Right cardiac atrium (tissue), 5 donors: ENCODE measurements at regions not wholly inside any gene's neighbourhood (a gene's known extent, or its start where the extent isn't known, plus 50 kb on each side); places are given as distances from the start of the nearest gene placed in this dataset.
A peak's percentile ranks its signal among the peaks of the same experiment; 100 is the strongest.

ENCODE experiments used
- ATAC-seq, 2 donors: fragments of 200-7000 bp; cut with Tn5 transposase; one replicate each; pipeline versions ENCODE4 v1.8.0 to v1.9.1; 2020; ENCODE audit warnings: moderate library complexity in 2 of 2, mild to moderate bottlenecking in 1 of 2
- DNase-seq, 3 donors: peaks; one replicate each; pipeline ENCODE4 v3.0.0-alpha.2; 2020
- H3K27ac ChIP-seq: one replicate; pipeline ENCODE4 v1.5.1; 2013; ENCODE audit warnings: mild to moderate bottlenecking, low read length, control low read depth, moderate library complexity
- H3K27me3 ChIP-seq: one replicate; pipeline ENCODE4 v1.6.1; 2013; ENCODE audit not compliant: control insufficient read depth, insufficient read depth
- H3K4me1 ChIP-seq: one replicate; pipeline ENCODE4 v1.6.1; 2013; ENCODE audit warnings: low read length; ENCODE audit not compliant: control insufficient read depth, insufficient read depth
- H3K4me3 ChIP-seq: one replicate; pipeline ENCODE4 v1.5.1; 2013; ENCODE audit warnings: low read length, control low read depth
- H3K9me3 ChIP-seq: one replicate; pipeline ENCODE4 v1.6.1; 2013; ENCODE audit warnings: low read length; ENCODE audit not compliant: control insufficient read depth
- WGBS: extraction: QIAGEN DNeasy Blood & Tissue Kit; methylation state at CpG from one replicate; pipeline ENCODE4 v1.1.7; 2013; 5-methylcytosine and 5-hydroxymethylcytosine counted together
- intact Hi-C, 4 donors: fragments of 100-400 bp; cut with DNase I; formaldehyde crosslinking; loops; one replicate each; pipeline versions ENCODE4 v1.11.0 to v1.14.0; 2022 to 2023
- donor health status: healthy with polysubstance abuse.
- donor health status: DM: no; HTN: yes; CAD: no.
- donor health status: DM: no; HTN: no; CAD: no.
- donor health status: DM: no; HTN: yes; CAD: no; lungs with severe emphysema.
- donor health status: DM: yes; HTN: yes; CAD: no.

DNA sequence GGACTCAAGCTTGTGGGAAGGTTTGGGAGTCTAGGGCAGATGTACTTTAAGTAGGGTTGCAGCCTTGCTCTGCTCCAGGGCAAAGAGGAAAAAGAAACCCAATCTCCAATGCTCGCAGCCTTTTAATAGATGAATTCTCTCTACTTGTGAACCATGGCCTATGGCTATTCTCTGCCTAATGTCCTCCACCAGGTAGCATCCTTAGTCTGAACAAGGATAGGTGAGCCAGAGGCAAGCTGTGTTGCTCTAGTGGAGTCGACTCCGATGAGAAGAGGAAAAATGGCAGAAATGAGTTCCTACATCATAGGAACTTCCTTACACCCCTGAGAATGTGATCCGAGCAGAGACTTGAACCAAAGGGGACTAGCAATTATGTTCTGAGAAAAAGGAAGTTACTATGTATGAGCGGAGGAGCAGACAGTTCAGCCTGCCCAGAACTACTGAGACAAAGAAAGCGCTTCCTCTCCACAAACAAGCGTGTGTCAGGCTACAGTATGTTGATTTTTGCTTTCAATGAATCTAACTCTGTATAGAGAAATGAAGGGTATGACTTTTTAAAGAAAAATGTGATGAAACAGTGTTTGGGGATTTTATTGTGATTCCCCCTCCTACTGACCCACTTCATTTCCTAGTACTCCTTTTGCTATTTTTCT, 153.6 kb upstream of the ARID2 start:
- Histone ChIP-seq H3K4me1 (no peaks in the 10 kb centered on the region), H3K9me3 (no peaks in the 10 kb centered on the region), H3K27ac (no peak overlapping the region), H3K27me3 (no peaks in the 10 kb centered on the region), H3K4me3 (no peak overlapping the region)
- WGBS: 59% methylated on average over 7 of the region's 7 CpGs
- DNase-seq (no peak), ATAC-seq (no peak)
- intact Hi-C loops: no loop called here

DNA sequence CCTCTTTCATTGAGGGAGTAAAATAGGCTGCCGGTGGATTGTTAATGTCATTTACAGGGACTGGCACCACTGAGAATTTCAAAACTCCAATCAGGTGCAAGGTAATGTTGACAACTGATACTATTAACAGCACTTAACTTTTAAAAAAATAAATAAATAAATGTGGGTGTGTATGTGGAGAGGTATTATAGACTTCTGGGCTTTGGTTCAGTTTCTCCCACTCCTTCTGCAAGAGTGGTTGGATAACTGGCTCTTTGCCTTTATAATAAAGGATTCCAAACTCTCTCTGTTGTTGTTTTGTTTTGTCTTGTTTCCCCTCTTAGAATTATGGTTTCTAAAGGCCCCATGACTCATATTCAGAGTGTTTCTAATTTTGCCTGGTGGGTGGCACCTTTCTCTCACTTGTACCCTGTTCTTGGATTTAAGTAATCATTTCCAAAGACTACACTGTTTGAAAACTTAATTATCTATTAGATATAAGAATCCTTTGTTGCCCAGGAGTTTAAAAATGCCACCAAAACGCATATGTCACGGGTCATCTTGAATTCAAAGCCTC, 151.6 kb upstream of the ARID2 start:
- ATAC-seq (no peak), DNase-seq (no peak)
- H3K9me3 ChIP-seq: no peaks in the 10 kb centered on the region
- intact Hi-C loops: no loop called here
- no peaks in the 10 kb centered on the region for H3K27me3 ChIP-seq
- 86% methylated on average over 3 of the region's 3 CpGs for WGBS
- no peak overlapping the region for H3K27ac ChIP-seq
- H3K4me1 ChIP-seq: no peaks in the 10 kb centered on the region
- H3K4me3 ChIP-seq: no peak overlapping the region

DNA sequence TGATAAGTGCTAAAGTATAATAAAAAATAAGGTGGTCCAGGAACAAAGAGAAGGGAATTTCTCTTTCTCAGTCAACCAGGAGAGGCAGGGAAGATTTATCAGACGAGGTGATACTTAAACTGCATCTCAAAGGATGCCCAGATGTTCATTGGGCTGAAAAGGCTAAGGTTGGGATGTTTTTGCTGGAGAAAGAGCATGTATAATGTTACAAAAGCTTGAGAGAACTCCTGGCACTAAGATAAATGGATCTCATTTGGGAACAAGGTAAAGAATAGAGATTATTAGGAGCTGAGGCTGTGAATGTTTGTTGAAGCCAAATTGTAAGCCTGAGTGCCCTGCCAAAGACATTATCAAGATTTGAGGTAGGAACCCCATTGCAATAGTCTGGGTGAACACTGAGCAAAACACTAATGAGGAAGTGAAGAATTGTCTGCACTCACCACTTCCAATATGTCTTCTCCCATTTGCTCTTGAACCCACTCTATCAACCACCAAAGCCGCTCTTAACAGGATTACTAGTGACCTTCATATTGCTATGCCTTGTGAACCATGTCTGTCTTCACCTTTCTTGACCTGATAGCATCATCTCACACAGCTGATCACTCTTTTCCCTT, 149.0 kb upstream of the ARID2 start:
- H3K27ac ChIP-seq: no peak overlapping the region
- WGBS: 76% methylated on average over 2 of the region's 2 CpGs
- intact Hi-C loops: no loop called here

DNA sequence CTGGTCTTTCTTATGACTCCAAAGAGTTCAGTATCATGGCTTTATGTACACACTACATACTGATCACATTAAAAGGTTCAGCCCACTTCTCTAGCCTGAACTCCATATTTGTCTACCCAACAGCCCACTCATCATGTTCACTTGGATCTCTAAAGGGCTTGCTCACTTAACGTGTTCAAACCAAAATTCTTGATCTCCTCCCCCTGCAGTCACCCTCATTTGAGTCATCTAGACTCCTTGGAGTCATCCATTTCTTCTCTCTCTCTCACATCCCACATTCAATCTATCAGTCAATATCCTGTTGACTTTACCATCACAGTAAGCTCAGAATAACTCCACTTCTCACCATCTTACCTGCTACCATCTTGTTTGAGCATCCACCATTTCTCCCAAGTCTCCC, 148.4 kb upstream of the ARID2 start:
- Histone ChIP-seq H3K9me3 (no peaks in the 10 kb centered on the region), H3K4me1 (no peaks in the 10 kb centered on the region), H3K27ac (no peak overlapping the region), H3K4me3 (no peak overlapping the region), H3K27me3 (no peaks in the 10 kb centered on the region)
- no peak for DNase-seq
- 84% methylated on average over 1 of the region's 1 CpG for WGBS
- intact Hi-C loops: no loop called here
- no peak for ATAC-seq

More for the DNA sequence above, 149.0 kb upstream of the ARID2 start:
- no peaks in the 10 kb centered on the region for H3K27me3 ChIP-seq
- H3K4me1 ChIP-seq: no peaks in the 10 kb centered on the region
- DNase-seq (no peak), ATAC-seq (no peak)
- no peak overlapping the region for H3K4me3 ChIP-seq
- H3K9me3 ChIP-seq: no peaks in the 10 kb centered on the region

DNA sequence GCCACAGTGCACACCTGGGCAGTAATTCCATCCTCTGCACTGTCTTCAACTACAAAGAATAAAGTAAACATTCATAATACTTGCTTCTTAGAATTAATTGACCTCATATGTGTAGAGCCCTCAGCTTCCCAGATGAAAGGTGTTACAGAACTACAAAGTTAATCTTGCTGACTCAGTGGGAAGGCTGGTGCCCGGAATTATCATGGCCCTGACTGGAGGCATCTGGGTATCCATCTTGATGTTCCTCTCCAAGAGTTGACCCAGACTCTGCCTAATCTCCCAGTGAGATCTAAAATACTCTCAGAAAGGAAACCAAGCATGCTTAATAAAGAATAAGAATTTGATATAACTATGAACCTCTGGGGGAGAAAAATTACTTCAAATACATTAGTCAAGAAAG, 147.0 kb upstream of the ARID2 start:
- Histone ChIP-seq H3K27me3 (no peaks in the 10 kb centered on the region), H3K27ac (no peak overlapping the region), H3K4me1 (no peaks in the 10 kb centered on the region), H3K4me3 (no peak overlapping the region), H3K9me3 (no peaks in the 10 kb centered on the region)
- ATAC-seq (no peak), DNase-seq (no peak)
- WGBS: 52% methylated on average over 1 of the region's 1 CpG
- intact Hi-C loops: no loop called here

DNA sequence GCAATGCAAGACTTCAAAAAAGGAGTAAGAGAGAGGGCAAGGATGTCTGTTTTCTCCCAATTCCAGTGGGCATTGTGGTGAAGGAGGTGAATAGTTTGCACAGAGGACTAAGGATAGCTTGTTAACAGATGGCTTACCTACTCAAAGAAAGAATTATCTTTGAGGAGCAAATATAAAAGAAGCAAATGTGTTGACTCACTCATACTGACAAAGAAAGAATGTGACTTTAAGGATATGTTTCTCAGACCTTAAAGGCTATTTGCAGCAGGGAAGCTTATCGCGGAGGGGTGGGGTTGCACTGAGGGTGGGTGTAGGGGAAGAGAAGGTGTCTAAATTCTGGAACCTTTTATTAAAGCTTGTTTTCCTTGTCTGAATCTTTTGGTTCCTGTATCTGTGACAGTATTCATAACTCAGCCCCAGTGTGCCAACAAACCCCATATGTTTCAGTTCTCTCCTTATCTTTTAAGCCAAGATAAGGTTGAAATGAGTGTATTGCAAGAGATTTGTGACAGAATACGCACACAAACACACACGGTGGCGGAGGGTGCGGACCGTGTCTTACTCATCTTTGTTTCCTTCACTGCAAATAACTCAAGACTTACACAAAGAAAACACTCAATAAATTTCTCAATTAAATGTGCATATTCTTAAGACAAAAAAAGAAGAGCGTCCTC, 146.4 kb upstream of the ARID2 start:
- 43% methylated on average over 8 of the region's 8 CpGs for WGBS
- peak in 2 of 3 donors; percentile 30 to 48 for DNase-seq
- ATAC-seq: peak; percentile 14 to 57
- intact Hi-C loops: no loop called here
- Histone ChIP-seq H3K27ac (no peak overlapping the region), H3K4me3 (no peak overlapping the region), H3K9me3 (no peaks in the 10 kb centered on the region), H3K4me1 (no peaks in the 10 kb centered on the region), H3K27me3 (no peaks in the 10 kb centered on the region)

DNA sequence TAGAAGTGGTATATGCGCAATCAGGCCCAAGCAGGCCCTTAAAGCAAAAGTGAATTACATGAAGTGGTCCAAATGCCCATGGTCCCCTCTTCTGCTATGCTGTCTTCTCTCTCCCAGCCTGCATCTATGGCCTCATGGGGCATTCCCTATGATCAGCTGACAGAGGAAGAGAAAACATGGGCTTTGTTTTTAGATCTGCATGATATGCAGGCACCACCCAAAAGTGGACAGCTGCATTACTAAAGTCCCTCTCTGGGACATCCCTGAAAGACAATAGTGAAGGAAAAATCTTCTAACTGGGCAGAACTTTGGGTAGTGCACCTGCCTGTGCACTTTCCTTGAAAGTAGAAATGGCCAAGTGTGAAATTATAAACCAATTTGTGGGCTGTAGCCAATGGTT, 145.2 kb upstream of the ARID2 start:
- ATAC-seq: no peak
- DNase-seq: no peak
- Histone ChIP-seq H3K9me3 (no peaks in the 10 kb centered on the region), H3K27me3 (no peaks in the 10 kb centered on the region), H3K4me1 (no peaks in the 10 kb centered on the region), H3K4me3 (no peak overlapping the region), H3K27ac (no peak overlapping the region)
- intact Hi-C loops: no loop called here
- 98% methylated on average over 1 of the region's 1 CpG for WGBS

DNA sequence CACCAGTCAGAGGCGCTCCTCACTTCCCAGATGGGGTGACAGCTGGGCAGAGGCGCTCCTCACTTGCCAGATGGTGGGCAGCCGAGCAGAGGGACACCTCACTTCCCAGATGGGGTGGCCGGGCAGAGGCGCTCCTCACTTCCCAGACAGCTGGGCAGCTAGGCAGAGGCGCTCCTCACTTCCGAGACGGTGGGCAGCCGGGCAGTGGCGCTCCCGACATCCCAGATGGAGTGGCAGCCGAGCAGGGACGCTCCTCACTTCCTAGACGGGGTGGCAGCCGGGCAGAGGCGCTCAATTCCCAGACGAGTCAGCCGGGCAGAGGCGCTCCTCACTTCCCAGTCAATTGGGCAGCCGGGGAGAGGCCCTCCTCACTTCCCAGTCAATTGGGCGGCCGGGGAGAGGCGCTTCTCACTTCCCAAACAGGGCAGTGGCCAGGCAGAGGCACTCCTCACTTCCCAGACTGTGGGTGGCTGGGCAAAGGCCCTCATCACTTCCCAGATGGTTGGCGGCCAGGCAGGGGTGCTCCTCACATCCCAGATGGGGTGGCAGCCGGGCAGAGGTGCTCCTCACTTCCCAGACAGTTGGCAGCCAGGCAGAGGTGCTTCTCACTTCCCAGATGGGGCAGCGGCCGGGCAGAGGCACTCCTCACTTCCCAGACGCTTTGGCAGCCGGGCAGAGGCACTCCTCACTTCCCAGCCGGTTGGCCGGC, 143.8 kb upstream of the ARID2 start:
- intact Hi-C loops: no loop called here
- Histone ChIP-seq H3K4me1 (no peaks in the 10 kb centered on the region), H3K27ac (no peak overlapping the region), H3K4me3 (no peak overlapping the region), H3K27me3 (no peaks in the 10 kb centered on the region), H3K9me3 (no peaks in the 10 kb centered on the region)
- peak in 1 of 2 donors; percentile 20 for ATAC-seq
- peak in 2 of 3 donors; percentile 38 to 41 for DNase-seq
- WGBS: 95% methylated on average over 31 of the region's 31 CpGs

DNA sequence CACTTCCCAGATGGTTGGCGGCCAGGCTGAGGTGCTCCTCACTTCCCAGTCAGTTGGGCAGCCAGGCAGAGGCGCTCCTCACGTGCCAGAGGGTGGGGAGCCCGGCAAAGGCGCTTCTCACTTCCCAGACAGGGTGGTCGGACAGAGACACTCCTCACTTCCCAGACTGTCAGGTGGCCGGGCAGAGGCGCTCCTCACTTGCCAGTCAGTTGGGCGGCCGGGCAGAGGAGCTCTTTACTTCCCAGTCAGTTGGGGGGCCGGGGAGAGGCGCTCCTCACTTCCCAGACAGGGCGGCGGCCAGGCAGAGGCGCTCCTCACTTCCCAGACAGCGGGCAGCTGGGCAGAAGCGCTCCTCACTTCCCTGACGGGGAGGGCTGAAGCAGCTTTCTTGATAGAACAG, 143.0 kb upstream of the ARID2 start:
- intact Hi-C loops: no loop called here
- 96% methylated on average over 18 of the region's 18 CpGs for WGBS
- no peaks in the 10 kb centered on the region for H3K27me3 ChIP-seq

DNA sequence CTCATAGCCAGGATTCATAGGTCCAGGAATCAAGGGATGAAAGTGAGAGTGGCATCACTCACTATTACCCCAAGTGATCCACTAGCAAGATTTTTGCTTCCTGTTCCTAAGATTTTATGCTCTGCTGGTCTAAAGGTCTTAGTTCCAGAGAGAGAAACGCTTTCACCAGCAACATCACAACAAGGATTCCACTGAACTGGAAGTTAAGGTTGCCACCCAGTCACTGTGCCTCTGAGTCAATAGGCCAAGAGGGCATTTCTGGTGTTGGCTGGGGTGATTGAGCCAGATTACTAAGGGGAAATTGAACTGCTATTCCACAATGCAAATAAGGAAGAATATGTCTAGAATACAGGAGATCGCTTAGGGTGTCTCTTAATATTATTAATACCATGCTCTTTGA, 142.5 kb upstream of the ARID2 start:
- ATAC-seq: no peak
- Histone ChIP-seq H3K27ac (no peak overlapping the region), H3K4me3 (no peak overlapping the region), H3K27me3 (no peaks in the 10 kb centered on the region), H3K4me1 (no peaks in the 10 kb centered on the region), H3K9me3 (no peaks in the 10 kb centered on the region)
- WGBS: 85% methylated on average over 2 of the region's 2 CpGs
- intact Hi-C loops: no loop called here
- no peak for DNase-seq

More for the DNA sequence above, 143.0 kb upstream of the ARID2 start:
- H3K9me3 ChIP-seq: no peaks in the 10 kb centered on the region
- ATAC-seq (no peak), DNase-seq (peak in 1 of 3 donors; percentile 44)
- H3K4me1 ChIP-seq: no peaks in the 10 kb centered on the region
- H3K4me3 ChIP-seq: no peak overlapping the region
- no peak overlapping the region for H3K27ac ChIP-seq
